ENCODE measurements at regions not wholly inside any gene's neighbourhood (a gene's known extent, or its start where the extent isn't known, plus 50 kb on each side); places are given as distances from the start of the nearest gene placed in this dataset.

DNA sequence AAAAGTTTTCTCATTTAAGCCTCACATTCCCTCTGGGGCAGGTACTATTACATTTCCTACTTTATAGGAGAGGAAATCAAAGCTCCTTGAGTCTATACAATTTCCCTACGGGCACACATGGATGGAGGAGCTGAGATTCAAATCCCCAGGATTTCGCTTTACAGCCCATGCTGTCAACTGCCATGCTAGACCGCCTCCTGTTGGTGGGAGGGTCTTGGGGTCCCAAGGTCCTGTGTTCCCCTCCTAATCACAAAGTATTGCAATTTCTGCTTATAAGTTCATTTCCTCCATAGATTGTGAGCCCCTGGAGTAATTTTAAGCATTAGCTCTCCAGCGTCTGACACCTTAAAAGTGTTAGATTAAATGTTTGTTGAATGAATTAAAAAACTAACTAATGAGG is 95.9 kb upstream of the SMARCA2 start:
- TF ChIP-seq CTCF (IDR thresholded peaks at IDR 0.05; ENCODE audit: poor library complexity) (no peak), EZH2 (IDR thresholded peaks at IDR 0.05; ENCODE audit: borderline replicate concordance) (no peak)

All from hepatocyte (in vitro differentiated cells).